Astrocyte (in vitro differentiated cells and primary cell): ENCODE measurements at regions not wholly inside any gene's neighbourhood (a gene's known extent, or its start where the extent isn't known, plus 50 kb on each side); places are given as distances from the start of the nearest gene placed in this dataset.

Source experiments
- DNase-seq: peaks from one replicate; pipeline ENCODE4 v3.0.0-alpha.2; 2010; ENCODE audit warnings: low read depth
- FAIRE-seq: peaks from 2 replicates; lab custom pipeline; 2011; peaks lifted over from hg19 to GRCh38; lab: Jason Lieb, UNC
- H2AFZ ChIP-seq: 2 replicates; pipeline ENCODE4 v1.6.0; 2012; ENCODE audit warnings: low read depth, low read length, inconsistent platforms
- H3K27ac ChIP-seq: 2 replicates; pipeline ENCODE4 v1.5.1; 2011; ENCODE audit warnings: low read depth, low read length, inconsistent platforms
- H3K27me3 ChIP-seq: 2 replicates; pipeline ENCODE4 v1.6.0; 2011; ENCODE audit warnings: low read length, inconsistent platforms; ENCODE audit not compliant: insufficient read depth
- H3K36me3 ChIP-seq: 2 replicates; pipeline ENCODE4 v1.5.1; 2011; ENCODE audit warnings: low read length, inconsistent platforms; ENCODE audit not compliant: insufficient read depth
- H3K4me1 ChIP-seq: 2 replicates; pipeline ENCODE4 v1.5.1; 2011; ENCODE audit warnings: low read length, inconsistent platforms; ENCODE audit not compliant: insufficient read depth
- H3K4me2 ChIP-seq: 2 replicates; pipeline ENCODE4 v1.6.0; 2012; ENCODE audit warnings: low read length, inconsistent platforms
- H3K4me3 ChIP-seq: 2 replicates; pipeline ENCODE4 v1.5.1; 2011; ENCODE audit warnings: low read depth, mild to moderate bottlenecking, low read length, inconsistent platforms; ENCODE audit not compliant: insufficient read depth
- H3K79me2 ChIP-seq: 2 replicates; pipeline ENCODE4 v1.6.0; 2012; ENCODE audit warnings: mild to moderate bottlenecking, low read length, inconsistent platforms; ENCODE audit not compliant: insufficient read depth
- H3K9ac ChIP-seq: 2 replicates; pipeline ENCODE4 v1.6.0; 2012; ENCODE audit warnings: mild to moderate bottlenecking, low read length, inconsistent platforms
- H3K9me3 ChIP-seq: 2 replicates; pipeline ENCODE4 v1.5.1; 2012; ENCODE audit warnings: low read depth, mild to moderate bottlenecking, low read length, inconsistent platforms; ENCODE audit not compliant: insufficient read depth
- H4K20me1 ChIP-seq: 2 replicates; pipeline ENCODE4 v1.6.0; 2012; ENCODE audit warnings: low read length, inconsistent platforms; ENCODE audit not compliant: insufficient read depth
- H3K27ac Mint-ChIP-seq: one replicate; pipeline ENCODE4 v1.8.0; 2021; ENCODE audit warnings: mild to moderate bottlenecking, mixed read lengths; ENCODE audit not compliant: unreplicated experiment
- H3K27me3 Mint-ChIP-seq: one replicate; pipeline ENCODE4 v1.8.0; 2021; ENCODE audit warnings: low read depth, mixed read lengths; ENCODE audit not compliant: unreplicated experiment
- H3K36me3 Mint-ChIP-seq: one replicate; pipeline ENCODE4 v1.8.0; 2021; ENCODE audit warnings: low read depth, mixed read lengths; ENCODE audit not compliant: unreplicated experiment
- H3K4me1 Mint-ChIP-seq: one replicate; pipeline ENCODE4 v1.8.0; 2021; ENCODE audit warnings: low read depth, mixed read lengths; ENCODE audit not compliant: unreplicated experiment
- H3K4me3 Mint-ChIP-seq: one replicate; pipeline ENCODE4 v1.8.0; 2021; ENCODE audit warnings: mild to moderate bottlenecking, moderate library complexity, mixed read lengths; ENCODE audit not compliant: unreplicated experiment
- H3K9me3 Mint-ChIP-seq: one replicate; pipeline ENCODE4 v1.8.0; 2021; ENCODE audit warnings: mild to moderate bottlenecking, mixed read lengths; ENCODE audit not compliant: unreplicated experiment
- EZH2 ChIP-seq: IDR thresholded peaks from 2 replicates; pipeline ENCODE4 v1.6.1; 2012; ENCODE audit warnings: mild to moderate bottlenecking, low read length, inconsistent platforms; ENCODE audit not compliant: insufficient read depth
- TF ChIP-seq, protein P1 (sequence below): IDR thresholded peaks from 2 replicates; pipeline ENCODE4 v1.5.1; 2011; ENCODE audit warnings: low read depth, mild to moderate bottlenecking, inconsistent platforms, low read length, moderate library complexity; ENCODE audit not compliant: insufficient read depth

DNA sequence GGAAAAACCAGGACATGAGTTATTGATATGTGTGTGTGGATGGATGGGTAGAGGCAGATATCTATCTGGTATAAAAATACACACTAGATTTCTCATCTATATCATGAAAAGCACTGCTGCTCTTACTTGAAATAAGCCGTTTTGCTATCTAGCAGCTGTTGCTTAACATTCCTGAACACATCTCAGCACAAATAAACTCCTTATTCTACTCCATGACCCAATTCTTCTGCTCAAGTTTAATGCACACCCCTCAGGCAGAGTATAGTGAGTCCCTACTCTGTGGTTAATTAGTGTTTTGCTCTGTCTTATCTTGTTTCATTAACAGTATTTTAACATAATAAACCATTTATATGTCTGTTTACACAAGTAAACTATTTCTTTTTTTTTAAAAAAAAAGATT lies 134.2 kb downstream of the CBLN2 start:
- H3K27ac Mint-ChIP-seq, result no peak overlapping the region
- no peaks in the 10 kb centered on the region for H3K4me1 Mint-ChIP-seq
- H3K36me3 Mint-ChIP-seq, result no peaks in the 10 kb centered on the region

DNA sequence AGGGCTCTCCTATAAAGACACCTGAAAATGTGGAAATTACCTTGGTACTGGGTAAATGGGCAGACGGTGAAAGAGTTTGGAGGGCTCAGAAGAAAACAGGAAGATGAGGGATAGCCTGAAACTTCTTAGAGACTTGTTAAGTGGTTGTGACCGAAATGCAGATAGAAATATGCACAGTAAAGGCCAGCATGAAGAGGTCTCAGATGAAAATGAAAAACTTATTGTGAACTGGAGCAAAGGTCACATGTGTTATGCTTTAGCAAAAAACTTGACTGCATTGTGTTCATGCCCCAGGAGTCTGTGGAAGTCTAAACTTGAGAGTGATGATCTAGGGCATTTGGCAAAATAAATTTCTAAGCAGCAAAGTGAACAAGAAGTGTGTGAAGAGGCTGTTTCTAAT lies 137.1 kb downstream of the CBLN2 start:
- no peaks in the 10 kb centered on the region for H3K36me3 Mint-ChIP-seq
- FAIRE-seq (no peak), DNase-seq (no peak)
- Histone ChIP-seq H3K27ac (no peak overlapping the region), H4K20me1 (no peaks in the 10 kb centered on the region), H3K4me1 (no peaks in the 10 kb centered on the region), H2AFZ (no peak overlapping the region), H3K27me3 (no peaks in the 10 kb centered on the region), H3K36me3 (no peaks in the 10 kb centered on the region), H3K4me2 (no peak overlapping the region), H3K79me2 (no peaks in the 10 kb centered on the region), H3K9ac (no peak overlapping the region), H3K9me3 (no peaks in the 10 kb centered on the region), H3K4me3 (no peak overlapping the region)
- H3K4me3 Mint-ChIP-seq, result no peak overlapping the region
- peaks cover 6% of the 10 kb centered on the region for H3K9me3 Mint-ChIP-seq
- no peak overlapping the region for H3K27ac Mint-ChIP-seq
- H3K4me1 Mint-ChIP-seq, result no peaks in the 10 kb centered on the region
- no peak for TF ChIP-seq EZH2
- TF ChIP-seq, protein P1, sequence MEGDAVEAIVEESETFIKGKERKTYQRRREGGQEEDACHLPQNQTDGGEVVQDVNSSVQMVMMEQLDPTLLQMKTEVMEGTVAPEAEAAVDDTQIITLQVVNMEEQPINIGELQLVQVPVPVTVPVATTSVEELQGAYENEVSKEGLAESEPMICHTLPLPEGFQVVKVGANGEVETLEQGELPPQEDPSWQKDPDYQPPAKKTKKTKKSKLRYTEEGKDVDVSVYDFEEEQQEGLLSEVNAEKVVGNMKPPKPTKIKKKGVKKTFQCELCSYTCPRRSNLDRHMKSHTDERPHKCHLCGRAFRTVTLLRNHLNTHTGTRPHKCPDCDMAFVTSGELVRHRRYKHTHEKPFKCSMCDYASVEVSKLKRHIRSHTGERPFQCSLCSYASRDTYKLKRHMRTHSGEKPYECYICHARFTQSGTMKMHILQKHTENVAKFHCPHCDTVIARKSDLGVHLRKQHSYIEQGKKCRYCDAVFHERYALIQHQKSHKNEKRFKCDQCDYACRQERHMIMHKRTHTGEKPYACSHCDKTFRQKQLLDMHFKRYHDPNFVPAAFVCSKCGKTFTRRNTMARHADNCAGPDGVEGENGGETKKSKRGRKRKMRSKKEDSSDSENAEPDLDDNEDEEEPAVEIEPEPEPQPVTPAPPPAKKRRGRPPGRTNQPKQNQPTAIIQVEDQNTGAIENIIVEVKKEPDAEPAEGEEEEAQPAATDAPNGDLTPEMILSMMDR, result no peak
- no peaks in the 10 kb centered on the region for H3K27me3 Mint-ChIP-seq

More for the DNA sequence above, 134.2 kb downstream of the CBLN2 start:
- no peak overlapping the region for H3K9ac ChIP-seq
- Mint-ChIP-seq H3K27me3 (no peaks in the 10 kb centered on the region), H3K4me3 (no peak overlapping the region), H3K9me3 (peaks cover 6% of the 10 kb centered on the region)
- no peak overlapping the region for H3K4me3 ChIP-seq
- no peaks in the 10 kb centered on the region for H4K20me1 ChIP-seq
- H3K36me3 ChIP-seq, result no peaks in the 10 kb centered on the region
- TF ChIP-seq, protein P1, result no peak
- no peak for TF ChIP-seq EZH2
- H3K27ac ChIP-seq, result no peak overlapping the region
- FAIRE-seq, result no peak
- no peak for DNase-seq
- H3K4me2 ChIP-seq, result no peak overlapping the region
- no peaks in the 10 kb centered on the region for H3K79me2 ChIP-seq
- no peaks in the 10 kb centered on the region for H3K4me1 ChIP-seq
- no peaks in the 10 kb centered on the region for H3K27me3 ChIP-seq
- H2AFZ ChIP-seq, result no peak overlapping the region
- H3K9me3 ChIP-seq, result no peaks in the 10 kb centered on the region

DNA sequence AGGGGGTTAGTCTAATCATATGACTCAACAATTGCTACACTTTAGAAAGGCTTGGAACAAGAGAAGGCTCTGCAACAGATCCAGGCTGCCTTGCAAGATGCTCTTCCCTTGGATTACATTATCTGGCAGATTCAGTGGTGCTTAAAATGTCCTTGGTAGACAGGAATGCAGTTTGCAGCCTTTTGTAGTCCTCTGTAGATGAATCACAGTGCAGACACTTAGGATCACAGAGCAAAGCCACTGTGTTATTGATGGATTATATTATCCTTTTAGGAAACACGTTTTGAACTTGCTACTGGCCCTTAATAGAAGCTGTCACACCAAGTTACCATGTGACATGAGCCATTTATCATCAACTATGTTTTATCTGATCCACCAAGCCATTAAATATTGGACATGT lies 152.2 kb downstream of the CBLN2 start:
- no peak for TF ChIP-seq EZH2
- TF ChIP-seq, protein P1, result no peak
- H4K20me1 ChIP-seq, result no peaks in the 10 kb centered on the region
- no peaks in the 10 kb centered on the region for H3K27me3 ChIP-seq
- H3K9ac ChIP-seq, result no peak overlapping the region
- no peaks in the 10 kb centered on the region for H3K36me3 ChIP-seq
- no peak overlapping the region for H3K4me2 ChIP-seq
- no peaks in the 10 kb centered on the region for H3K27me3 Mint-ChIP-seq
- peaks cover 3% of the 10 kb centered on the region for H3K9me3 Mint-ChIP-seq
- H3K27ac Mint-ChIP-seq, result no peak overlapping the region
- FAIRE-seq (no peak), DNase-seq (no peak)
- peaks cover 5% of the 10 kb centered on the region for H3K9me3 ChIP-seq
- no peaks in the 10 kb centered on the region for H3K4me1 ChIP-seq
- H3K4me3 ChIP-seq, result no peak overlapping the region
- no peak overlapping the region for H3K4me3 Mint-ChIP-seq
- H2AFZ ChIP-seq, result no peak overlapping the region
- no peaks in the 10 kb centered on the region for H3K4me1 Mint-ChIP-seq
- H3K79me2 ChIP-seq, result no peaks in the 10 kb centered on the region
- H3K36me3 Mint-ChIP-seq, result no peaks in the 10 kb centered on the region
- no peak overlapping the region for H3K27ac ChIP-seq
